ENCODE measurements at regions not wholly inside any gene's neighbourhood (a gene's known extent, or its start where the extent isn't known, plus 50 kb on each side); places are given as distances from the start of the nearest gene placed in this dataset.

GRCh38 chrX:67334323-67334722, 209.5 kb upstream of the AR start:
- no peak overlapping the region for H3K27ac ChIP-seq
- no peak for TF ChIP-seq CTCF (conservative IDR thresholded peaks at IDR 0.05)
- no peak for TF ChIP-seq ZFX (IDR thresholded peaks at IDR 0.05)

GRCh38 chrX:67338262-67338661, 205.6 kb upstream of the AR start:
- TF ChIP-seq ZFX (IDR thresholded peaks at IDR 0.05) (no peak), CTCF (conservative IDR thresholded peaks at IDR 0.05) (no peak)
- H3K27ac ChIP-seq: no peak overlapping the region

- TF ChIP-seq ZFX (IDR thresholded peaks at IDR 0.05) (no peak), CTCF (conservative IDR thresholded peaks at IDR 0.05) (no peak)
- H3K27ac ChIP-seq: no peak overlapping the region
Observed at GRCh38 chrX:67342138-67342537, 201.7 kb upstream of the AR start.

GRCh38 chrX:67346225-67346624, 197.6 kb upstream of the AR start:
- TF ChIP-seq ZFX (IDR thresholded peaks at IDR 0.05): no peak
- TF ChIP-seq CTCF (conservative IDR thresholded peaks at IDR 0.05): no peak
- H3K27ac ChIP-seq: no peak overlapping the region

- H3K27ac ChIP-seq: 0 out of 2 replicates have a peak overlapping the region, but pooled peaks have one; percentile 12
- no peak for TF ChIP-seq CTCF (conservative IDR thresholded peaks at IDR 0.05)
Observed at GRCh38 chrX:67346667-67347066, 197.2 kb upstream of the AR start.

GRCh38 chrX:67347145-67347544, 196.7 kb upstream of the AR start:
- H3K27ac ChIP-seq: no peak overlapping the region
- TF ChIP-seq CTCF (conservative IDR thresholded peaks at IDR 0.05) (no peak), ZFX (IDR thresholded peaks at IDR 0.05) (no peak)

GRCh38 chrX:67351411-67351810, 192.4 kb upstream of the AR start:
- TF ChIP-seq CTCF (conservative IDR thresholded peaks at IDR 0.05) (no peak), ZFX (IDR thresholded peaks at IDR 0.05) (no peak)
- H3K27ac ChIP-seq: no peak overlapping the region

Measured in C4-2B (cell line).